Skeletal muscle cell (primary cell): ENCODE measurements at regions not wholly inside any gene's neighbourhood (a gene's known extent, or its start where the extent isn't known, plus 50 kb on each side); places are given as distances from the start of the nearest gene placed in this dataset.
"Not testable (repeated sequence)": the region's sequence is repeated elsewhere in the genome, so short reads cannot be mapped to it uniquely, and the experiment has no call there.

ENCODE experiments used
- DNase-seq: peaks from one replicate; pipeline ENCODE4 v3.0.0-alpha.2; 2010; ENCODE audit warnings: low read depth
- H3K4me3 ChIP-seq: 2 replicates; pipeline ENCODE4 v1.5.1; 2011; ENCODE audit warnings: low read depth, mild to moderate bottlenecking, control low read depth, low read length, moderate library complexity

- no peak overlapping the region for H3K4me3 ChIP-seq
- no peak for DNase-seq
Measured at GRCh38 chr12:126390969-126391566, 1325.8 kb downstream of the AACS start.

GRCh38 chr12:126396536-126396935 is 1331.3 kb downstream of the AACS start:
- H3K4me3 ChIP-seq, result no peak overlapping the region
- no peak for DNase-seq

- H3K4me3 ChIP-seq, result no peak overlapping the region
Measured at GRCh38 chr12:126397071-126397581, 1331.9 kb downstream of the AACS start.

GRCh38 chr12:126397660-126398059 is 1332.4 kb downstream of the AACS start:
- H3K4me3 ChIP-seq, result no peak overlapping the region

More at GRCh38 chr12:126397071-126397581, 1331.9 kb downstream of the AACS start:
- peak; percentile 25 for DNase-seq

GRCh38 chr12:126400831-126401230 is 1335.6 kb downstream of the AACS start:
- DNase-seq, result no peak
- H3K4me3 ChIP-seq, result no peak overlapping the region

More at GRCh38 chr12:126397660-126398059, 1332.4 kb downstream of the AACS start:
- no peak for DNase-seq

- no peak for DNase-seq
- no peak overlapping the region for H3K4me3 ChIP-seq
Measured at GRCh38 chr12:126404293-126404881, 1339.2 kb downstream of the AACS start.

- DNase-seq, result no peak
- H3K4me3 ChIP-seq, result no peak overlapping the region
Measured at GRCh38 chr12:126418400-126418799, 1353.2 kb downstream of the AACS start.

GRCh38 chr12:126419131-126419530 is 1353.9 kb downstream of the AACS start:
- no peak overlapping the region for H3K4me3 ChIP-seq
- DNase-seq, result no peak

GRCh38 chr12:126424696-126425095 is 1359.5 kb downstream of the AACS start:
- no peak for DNase-seq
- no peak overlapping the region for H3K4me3 ChIP-seq

GRCh38 chr12:126425264-126425663 is 1360.0 kb downstream of the AACS start:
- DNase-seq, result no peak
- H3K4me3 ChIP-seq, result no peak overlapping the region

- no peak for DNase-seq
- no peak overlapping the region for H3K4me3 ChIP-seq
Measured at GRCh38 chr12:126428769-126429168, 1363.5 kb downstream of the AACS start.

- DNase-seq, result no peak
- no peak overlapping the region for H3K4me3 ChIP-seq
Measured at GRCh38 chr12:126430921-126431320, 1365.7 kb downstream of the AACS start.

- no peak overlapping the region for H3K4me3 ChIP-seq
- DNase-seq, result no peak
Measured at GRCh38 chr12:126431767-126432166, 1366.5 kb downstream of the AACS start.

- DNase-seq, result no peak
- no peak overlapping the region for H3K4me3 ChIP-seq
Measured at GRCh38 chr12:126432780-126433179, 1367.5 kb downstream of the AACS start.

GRCh38 chr12:126434412-126434985 is 1369.3 kb downstream of the AACS start:
- no peak for DNase-seq
- H3K4me3 ChIP-seq, result no peak overlapping the region

- H3K4me3 ChIP-seq, result no peak overlapping the region
Measured at GRCh38 chr12:126436041-126436440, 1370.8 kb downstream of the AACS start.

GRCh38 chr12:126437934-126438333 is 1372.7 kb downstream of the AACS start:
- H3K4me3 ChIP-seq, result no peak overlapping the region
- DNase-seq, result no peak

More at GRCh38 chr12:126436041-126436440, 1370.8 kb downstream of the AACS start:
- DNase-seq, result no peak

- DNase-seq, result no peak
- no peak overlapping the region for H3K4me3 ChIP-seq
Measured at GRCh38 chr12:126443977-126444376, 1378.7 kb downstream of the AACS start.

GRCh38 chr12:126447346-126447745 is 1382.1 kb downstream of the AACS start:
- DNase-seq, result no peak
- no peak overlapping the region for H3K4me3 ChIP-seq

GRCh38 chr12:126451809-126452208 is 1386.6 kb downstream of the AACS start:
- DNase-seq, result no peak
- H3K4me3 ChIP-seq, result no peak overlapping the region

- H3K4me3 ChIP-seq, DNase-seq: not testable (repeated sequence)
Measured at GRCh38 chr12:126452686-126453085, 1387.5 kb downstream of the AACS start.
